HEK293 (cell line): ENCODE measurements at regions not wholly inside any gene's neighbourhood (a gene's known extent, or its start where the extent isn't known, plus 50 kb on each side); places are given as distances from the start of the nearest gene placed in this dataset.

Source experiments
- CTCF ChIP-seq: fragments of 450-650 bp; formaldehyde crosslinking; IDR thresholded peaks from 2 replicates; pipeline ENCODE4 v1.5.1; 2016; ENCODE audit warnings: missing biosample characterization, missing genetic modification characterization
- MYNN ChIP-seq: fragments of 450-650 bp; formaldehyde crosslinking; IDR thresholded peaks from 2 replicates; pipeline ENCODE4 v1.5.1; 2016; ENCODE audit warnings: missing biosample characterization, missing genetic modification characterization, borderline replicate concordance
- SP3 ChIP-seq: fragments of 450-650 bp; formaldehyde crosslinking; IDR thresholded peaks from 2 replicates; pipeline ENCODE4 v1.5.1; 2016; ENCODE audit warnings: missing biosample characterization, missing genetic modification characterization
- ZFP41 ChIP-seq: fragments of 450-650 bp; formaldehyde crosslinking; IDR thresholded peaks from 2 replicates; pipeline ENCODE4 v1.5.1; 2016; ENCODE audit warnings: missing biosample characterization, missing genetic modification characterization, borderline replicate concordance
- ZNF146 ChIP-seq: fragments of 450-650 bp; formaldehyde crosslinking; IDR thresholded peaks from 2 replicates; pipeline ENCODE4 v1.5.1; 2016; ENCODE audit warnings: missing biosample characterization, missing genetic modification characterization
- ZNF175 ChIP-seq: fragments of 450-650 bp; formaldehyde crosslinking; IDR thresholded peaks from 2 replicates; pipeline ENCODE4 v1.5.1; 2016; ENCODE audit warnings: missing biosample characterization, missing genetic modification characterization
- ZNF24 ChIP-seq: fragments of 450-650 bp; formaldehyde crosslinking; IDR thresholded peaks from 2 replicates; pipeline ENCODE4 v1.5.1; 2016; ENCODE audit warnings: missing biosample characterization, missing genetic modification characterization
- ZNF416 ChIP-seq: fragments of 450-650 bp; formaldehyde crosslinking; IDR thresholded peaks from 2 replicates; pipeline ENCODE4 v1.5.1; 2016; ENCODE audit warnings: missing biosample characterization, missing genetic modification characterization
- ZNF530 ChIP-seq: fragments of 450-650 bp; formaldehyde crosslinking; IDR thresholded peaks from 2 replicates; pipeline ENCODE4 v1.5.1; 2016; ENCODE audit warnings: low read depth, missing biosample characterization, missing genetic modification characterization
- ZNF558 ChIP-seq: fragments of 450-650 bp; formaldehyde crosslinking; IDR thresholded peaks from 2 replicates; pipeline ENCODE4 v1.5.1; 2016; ENCODE audit warnings: missing biosample characterization, missing genetic modification characterization
- ZNF654 ChIP-seq: fragments of 450-650 bp; formaldehyde crosslinking; IDR thresholded peaks from 2 replicates; pipeline ENCODE4 v1.5.1; 2016; ENCODE audit warnings: low read depth, missing biosample characterization, missing genetic modification characterization
- ZNF658 ChIP-seq: fragments of 450-650 bp; formaldehyde crosslinking; IDR thresholded peaks from 2 replicates; pipeline ENCODE4; 2016; ENCODE audit warnings: missing biosample characterization, missing genetic modification characterization
- ZSCAN30 ChIP-seq: fragments of 450-650 bp; IDR thresholded peaks from 2 replicates; pipeline ENCODE4 v1.5.1; 2018; ENCODE audit warnings: missing biosample characterization, mild to moderate bottlenecking, missing genetic modification characterization, moderate library complexity

GRCh38 chr11:45393334-45393733, 107.2 kb upstream of the SYT13 start:
- TF ChIP-seq ZNF530 (tag by site-specific recombination): no peak
- no peak for TF ChIP-seq ZNF146
- no peak for TF ChIP-seq CTCF (tag by site-specific recombination)
- no peak for TF ChIP-seq MYNN (tag by site-specific recombination)
- TF ChIP-seq ZNF24 (tag by site-specific recombination): no peak
- TF ChIP-seq ZNF654 (tag by site-specific recombination): no peak
- no peak for TF ChIP-seq ZFP41 (tag by site-specific recombination)
- no peak for TF ChIP-seq ZNF658 (tag by site-specific recombination)
- no peak for TF ChIP-seq ZNF558 (tag by site-specific recombination)
- no peak for TF ChIP-seq ZSCAN30 (tag by site-specific recombination)
- TF ChIP-seq ZNF175 (tag by site-specific recombination): no peak
- TF ChIP-seq ZNF416 (tag by site-specific recombination): no peak
- TF ChIP-seq SP3 (tag by site-specific recombination): no peak
